ENCODE measurements at regions not wholly inside any gene's neighbourhood (a gene's known extent, or its start where the extent isn't known, plus 50 kb on each side); places are given as distances from the start of the nearest gene placed in this dataset.

- Histone ChIP-seq H3K9me2 (ENCODE audit: insufficient read depth) (no peaks in the 10 kb centered on the region), H3K79me2 (ENCODE audit: insufficient read depth, low read length) (no peaks in the 10 kb centered on the region), H3K9me3 (ENCODE audit: control insufficient read depth in 1 of 2, insufficient read depth in 1 of 2, low read depth in 1 of 2, low read length in 2 of 2) (no peaks in the 10 kb centered on the region), H3K27ac (ENCODE audit: low read depth, low read length) (no peak overlapping the region), H2AFZ (ENCODE audit: low read depth, low read length, poor library complexity, severe bottlenecking) (no peak overlapping the region), H4K20me1 (ENCODE audit: insufficient read depth) (no peaks in the 10 kb centered on the region; the same call in 1 of the 2 replicates), H3K36me3 (ENCODE audit: control insufficient read depth in 1 of 2, insufficient read depth in 2 of 2, low read length in 2 of 2) (no peaks in the 10 kb centered on the region), H3K4me2 (ENCODE audit: low read length) (no peak overlapping the region), H3K27me3 (ENCODE audit: insufficient read depth, low read length) (peaks cover 24% of the 10 kb centered on the region), H3K4me1 (ENCODE audit: control insufficient read depth in 1 of 2, insufficient read depth in 2 of 2, low read length in 2 of 2) (no peaks in the 10 kb centered on the region), H3K4me3 (replicated peaks in 1 of 2; ENCODE audit: low read depth in 1 of 2, low read length in 2 of 2) (no peak overlapping the region), H3K9ac (ENCODE audit: low read length) (no peak overlapping the region)
- BruUV-seq (replicated peaks) = no TSS peak
- ChIA-PET CTCF (no interaction called here), POLR2A (no interaction called here), RAD21 (ENCODE audit: low non-redundant PET in 1 of 2, low total read pairs in 2 of 2, uncharacterized antibody in 2 of 2, unreplicated experiment in 2 of 2) (no interaction called here)
- no peak for TF ChIP-seq TCF7L2 (IDR thresholded peaks at IDR 0.05; ENCODE audit: borderline replicate concordance, extremely low read depth, insufficient read depth, insufficient read length)
- TF ChIP-seq FOSL1 (IDR thresholded peaks at IDR 0.05; ENCODE audit: low read depth) = no peak
- no peak for TF ChIP-seq CTCF (IDR thresholded peaks at IDR 0.05 in 2 of 3, conservative IDR thresholded peaks at IDR 0.05 in 1 of 3; ENCODE audit: borderline replicate concordance in 1 of 3, insufficient read depth in 1 of 3, low read depth in 2 of 3, low read length in 2 of 3)
- no peak for TF ChIP-seq ZBTB33 (IDR thresholded peaks at IDR 0.05; ENCODE audit: extremely low read depth, insufficient replicate concordance, low read length)
- TF ChIP-seq ELF1 (IDR thresholded peaks at IDR 0.05; ENCODE audit: borderline replicate concordance, low read depth) = no peak
- no peak for TF ChIP-seq JUND (IDR thresholded peaks at IDR 0.05)
- peak; percentile 33; the same call in 1 of the 2 replicates for TF ChIP-seq CEBPB (IDR thresholded peaks at IDR 0.05; ENCODE audit: low read depth)
- intact Hi-C loops (cut with micrococcal nuclease) = no loop called here
- DNase-seq (ENCODE audit: low read depth, low spot score) (peak; percentile 8), ATAC-seq (no peak)
Observed at GRCh38 chr3:132788301-132788671, 66.1 kb upstream of the NPHP3 start.

All from HCT116 (cell line).